HG03520 (cell line): ENCODE measurements at regions not wholly inside any gene's neighbourhood (a gene's known extent, or its start where the extent isn't known, plus 50 kb on each side); places are given as distances from the start of the nearest gene placed in this dataset.
A peak's percentile ranks its signal among the peaks of the same experiment; 100 is the strongest.

Experiments
- ATAC-seq: cut with Tn5 transposase; IDR thresholded peaks from one replicate; pipeline ENCODE4 v1.9.1; 2021; ENCODE audit warnings: mild to moderate bottlenecking, moderate library complexity; ENCODE audit not compliant: unreplicated experiment

DNA sequence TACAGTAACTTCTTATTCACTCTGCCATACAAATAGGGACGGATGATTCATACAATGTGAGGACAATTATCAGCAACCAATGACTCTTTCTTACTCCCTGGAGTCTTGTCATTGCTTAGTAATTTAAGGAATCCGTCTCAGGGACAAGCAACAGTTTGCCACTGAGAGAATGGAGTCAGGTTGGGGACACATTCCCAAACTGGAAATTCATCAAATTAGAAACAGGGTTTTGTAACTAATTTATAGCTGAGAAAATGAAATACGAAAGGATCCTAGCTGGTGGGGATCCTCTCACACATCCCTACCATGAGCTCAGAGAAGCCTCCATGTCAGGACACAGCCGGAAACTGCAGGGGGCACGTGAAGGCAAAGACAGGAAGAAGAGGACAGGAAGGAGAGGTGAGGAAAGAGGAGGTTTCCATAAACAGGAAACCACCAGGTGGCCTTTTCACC is 50.4 kb upstream of the KDR start:
- no peak for ATAC-seq

DNA sequence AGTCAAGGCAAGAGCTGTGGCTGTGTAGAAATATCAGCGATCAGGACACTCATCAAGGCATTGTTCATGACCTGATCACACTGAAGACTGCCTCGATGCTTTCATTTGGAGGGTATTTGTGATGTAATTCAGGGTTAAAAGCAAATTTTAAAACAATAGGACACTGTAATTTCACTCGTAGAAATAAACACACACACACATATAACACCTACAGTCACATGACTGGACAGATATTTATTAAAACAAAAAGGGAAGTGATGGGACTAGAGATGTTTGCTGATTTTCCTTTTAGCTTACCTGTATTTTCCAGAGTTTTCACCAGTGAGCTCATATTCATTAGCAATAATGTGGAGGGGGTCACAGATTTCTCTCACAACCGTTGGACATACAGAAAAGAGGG is 51.1 kb upstream of the KDR start:
- ATAC-seq: no peak

DNA sequence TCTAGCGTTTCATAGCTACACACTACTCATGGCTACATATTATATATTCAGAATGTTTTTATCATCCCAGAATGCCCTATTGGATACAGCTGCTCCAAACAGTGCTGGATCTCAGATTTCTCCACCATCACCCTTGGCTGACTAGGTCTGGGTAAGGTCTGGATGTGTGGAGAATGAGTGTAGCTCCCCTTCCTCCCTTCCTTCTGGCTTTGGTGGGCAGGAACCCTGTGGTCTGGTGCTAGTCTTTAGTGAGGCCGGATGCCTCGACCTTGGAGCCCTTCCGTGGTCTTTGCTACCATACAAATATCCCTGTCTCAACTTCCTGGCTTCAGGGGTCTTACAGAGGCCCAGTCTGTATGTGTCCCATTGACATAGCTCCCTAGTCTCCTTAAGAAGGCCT is 52.1 kb upstream of the KDR start:
- no peak for ATAC-seq

DNA sequence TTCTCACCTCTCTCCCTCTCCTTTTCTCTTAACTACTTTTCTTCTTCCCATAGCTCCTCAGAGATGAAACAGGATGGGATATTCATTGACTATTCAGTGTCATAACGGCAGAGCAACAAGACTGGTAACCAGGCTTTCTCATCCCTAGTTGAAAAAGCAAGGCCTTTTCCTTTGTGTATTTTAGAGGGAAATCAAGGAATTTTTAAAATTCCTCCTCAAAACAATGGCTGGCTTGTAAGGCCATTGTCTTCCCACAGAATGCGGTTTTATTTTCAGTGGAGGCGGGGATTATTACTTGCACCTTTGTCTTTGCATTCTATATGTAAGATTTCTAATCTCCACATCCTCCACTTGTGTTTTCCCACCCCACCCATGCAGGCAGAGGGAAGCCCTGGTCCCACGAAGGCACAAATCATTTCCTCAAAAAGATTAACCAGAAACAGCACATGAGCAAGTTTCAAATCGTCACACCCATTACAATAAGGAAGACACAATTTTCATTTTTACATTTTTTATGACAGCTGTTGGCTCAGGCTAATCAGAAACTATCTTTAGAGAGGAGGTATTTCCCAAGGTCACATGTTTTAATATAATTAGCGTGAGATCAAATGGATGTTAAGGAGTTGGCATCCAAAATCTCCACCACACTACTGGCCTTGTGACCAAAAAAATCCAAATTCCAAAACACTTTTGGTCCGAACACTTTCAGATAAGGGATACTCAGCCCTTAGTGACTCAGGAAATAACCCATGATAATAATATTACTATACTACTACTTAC is 53.0 kb upstream of the KDR start:
- no peak for ATAC-seq

DNA sequence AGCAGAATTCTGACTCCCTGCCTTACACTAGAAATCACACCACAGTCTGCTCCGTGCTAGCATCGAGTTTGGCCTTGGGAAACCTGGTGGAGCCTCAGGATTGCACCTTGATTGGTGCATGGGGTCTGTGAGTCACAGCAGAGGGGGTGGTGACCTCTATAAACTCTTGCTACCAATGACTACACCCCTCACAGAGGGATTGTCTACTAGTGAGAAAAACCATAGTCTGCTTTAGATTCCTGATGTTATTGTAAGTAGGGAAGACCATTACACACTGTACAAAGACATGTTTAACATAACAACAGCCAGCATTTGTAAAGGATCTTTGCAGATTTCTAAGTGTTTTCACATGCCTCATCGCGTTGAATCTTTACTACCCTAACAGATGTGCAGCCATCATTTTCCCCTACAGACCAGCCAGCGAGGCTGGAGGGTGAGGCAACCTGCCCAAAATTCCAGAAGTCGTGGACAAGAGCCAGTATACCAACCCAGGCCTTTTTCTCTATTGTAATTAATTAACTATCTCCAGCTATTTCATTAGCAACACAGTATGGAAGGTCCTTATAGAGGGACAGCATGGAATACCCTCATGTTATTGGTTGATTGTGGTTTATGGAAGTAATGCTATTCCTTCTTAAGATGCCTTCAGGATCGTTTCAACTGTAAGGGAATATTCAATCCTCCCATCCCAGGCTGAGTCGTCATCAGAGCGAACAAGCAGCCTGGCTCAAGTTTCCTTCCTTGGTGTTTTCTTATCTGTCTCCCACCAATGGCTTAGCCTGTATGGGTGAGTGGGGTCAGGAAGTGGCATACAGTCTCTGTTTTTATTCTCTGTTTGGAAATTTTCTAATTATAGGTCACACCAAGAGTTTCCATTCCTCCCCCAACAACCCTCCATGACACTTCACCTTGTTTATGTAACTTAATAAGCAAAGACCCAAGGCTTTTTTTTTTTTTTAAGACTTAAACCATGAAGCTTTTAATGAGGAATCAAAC is 55.9 kb upstream of the KDR start:
- no peak for ATAC-seq

DNA sequence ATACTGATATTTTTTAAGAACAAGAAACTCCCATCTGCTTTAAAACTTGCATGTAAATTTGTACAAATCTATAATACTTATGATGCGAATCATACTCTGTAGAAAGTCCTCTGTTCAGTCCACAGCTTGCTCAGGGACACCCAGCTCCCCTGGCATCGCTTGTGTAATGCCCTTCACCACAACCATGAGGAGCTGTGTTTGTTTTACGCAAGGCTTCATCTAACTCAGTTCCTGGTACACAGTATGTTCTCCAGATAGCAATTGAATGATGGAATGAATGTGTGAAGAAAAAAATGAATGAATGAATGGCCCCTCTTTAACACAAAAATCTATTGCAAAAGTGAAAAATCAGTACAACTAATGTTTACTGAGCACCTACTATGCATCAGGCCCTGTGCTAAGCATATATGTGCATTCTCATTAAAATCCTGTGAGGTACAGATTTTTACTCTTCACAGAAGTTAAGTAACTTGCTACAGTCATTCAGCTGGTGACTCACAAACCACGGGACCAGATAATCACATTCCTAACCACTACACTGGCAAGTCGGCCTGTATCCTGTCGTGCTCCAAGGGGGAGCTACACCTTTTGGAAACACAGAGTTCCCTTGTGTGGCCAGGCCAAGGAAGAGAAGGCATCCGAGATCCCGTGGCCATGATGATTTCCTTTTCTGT is 58.7 kb upstream of the KDR start:
- ATAC-seq: no peak

DNA sequence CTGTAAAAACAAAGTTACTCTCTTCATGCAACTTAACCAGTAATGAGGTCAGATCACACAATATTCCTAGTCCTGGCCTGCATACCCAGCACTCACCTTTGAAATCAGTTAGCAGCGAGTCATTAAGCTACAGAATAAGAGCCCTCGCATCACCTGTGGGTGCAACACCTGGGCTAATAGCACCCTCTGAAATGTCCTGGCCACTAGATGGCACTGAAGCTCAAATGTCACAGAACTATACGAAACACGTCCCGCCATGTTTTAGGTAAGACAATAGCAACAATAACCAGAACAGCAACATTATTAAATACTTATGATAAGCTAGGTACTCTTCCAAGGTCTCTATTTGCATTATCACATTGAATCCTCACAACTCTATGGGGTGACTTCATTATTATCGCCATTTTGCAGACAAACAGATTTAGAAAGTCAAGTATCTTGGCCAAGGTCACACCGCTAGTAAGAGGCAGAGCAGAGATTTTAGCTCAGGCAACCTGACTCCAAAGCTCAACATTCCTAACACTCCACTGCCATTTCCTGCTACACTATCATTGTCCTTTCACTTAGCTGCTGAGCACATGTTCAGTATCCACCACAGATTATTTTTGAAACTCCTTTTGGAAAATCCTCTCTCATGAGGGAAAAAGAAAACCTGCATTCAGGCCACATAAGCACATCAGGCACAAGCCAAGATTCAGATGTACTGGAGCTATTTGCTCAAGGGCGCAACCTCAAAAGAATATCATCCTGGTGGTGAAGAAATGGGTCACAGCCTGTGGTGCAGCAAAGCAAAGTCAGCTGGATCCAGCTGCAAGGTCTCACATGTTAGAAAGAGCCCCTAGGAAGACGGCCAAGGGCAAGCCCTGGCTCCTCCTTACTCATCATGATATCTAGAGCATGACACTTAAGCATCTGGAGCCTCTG is 59.5 kb upstream of the KDR start:
- ATAC-seq: peak; percentile 60

DNA sequence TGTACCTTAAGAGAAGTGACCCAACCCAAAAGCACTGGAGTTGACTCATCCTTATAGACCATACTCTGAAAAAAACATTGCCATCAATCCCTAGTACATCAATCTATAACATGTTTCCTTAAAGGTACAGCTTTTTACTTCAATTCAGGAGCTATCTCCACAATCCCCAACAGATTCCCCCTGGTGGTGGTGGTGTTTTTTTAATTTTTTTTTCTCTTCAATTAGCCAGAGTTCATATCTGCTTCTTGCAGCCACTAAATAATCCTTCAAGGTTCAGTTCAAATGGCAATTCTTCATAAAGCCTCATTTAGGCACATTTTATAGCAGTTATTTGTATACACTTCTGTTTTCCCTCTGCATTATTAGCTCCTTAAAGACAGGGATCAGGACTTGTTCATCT is 60.7 kb upstream of the KDR start:
- no peak for ATAC-seq

DNA sequence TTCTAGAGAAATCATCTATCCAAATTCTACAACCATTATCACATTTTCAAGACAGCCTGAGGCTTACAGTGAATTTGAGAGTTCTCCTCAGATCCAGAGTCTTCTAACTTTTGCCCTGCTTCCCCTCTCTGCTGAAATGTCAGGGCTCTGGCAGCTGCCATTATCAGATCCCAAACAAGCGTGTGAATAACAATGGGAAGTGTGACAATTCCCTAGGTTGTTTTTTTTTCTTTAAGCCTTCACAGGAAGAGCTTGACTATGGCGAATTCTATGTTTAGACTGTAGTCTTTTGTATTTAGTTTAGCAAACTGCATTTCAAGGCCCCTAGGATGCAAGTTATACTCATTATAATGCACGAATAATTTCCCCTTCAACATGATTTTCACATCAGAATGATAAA is 61.3 kb upstream of the KDR start:
- no peak for ATAC-seq

DNA sequence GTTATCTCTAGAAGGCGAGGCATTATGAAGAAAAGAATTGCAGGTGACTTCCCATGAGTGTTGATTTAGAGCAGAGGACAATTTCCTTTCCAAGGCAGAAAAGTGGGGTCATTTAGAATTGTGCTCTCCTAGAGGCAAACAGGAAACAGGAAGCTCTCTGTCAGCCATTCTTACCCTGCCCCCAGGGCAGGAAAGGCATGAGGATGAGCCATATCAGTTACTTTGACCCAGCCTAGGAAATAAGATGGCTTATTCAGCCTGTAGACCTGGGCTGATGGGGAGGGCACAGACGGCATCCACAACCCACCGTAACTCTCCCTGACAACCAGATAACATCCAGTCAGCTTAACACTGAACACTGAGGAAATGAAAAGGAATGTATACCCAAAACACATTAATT is 88.8 kb upstream of the KDR start:
- ATAC-seq: no peak

DNA sequence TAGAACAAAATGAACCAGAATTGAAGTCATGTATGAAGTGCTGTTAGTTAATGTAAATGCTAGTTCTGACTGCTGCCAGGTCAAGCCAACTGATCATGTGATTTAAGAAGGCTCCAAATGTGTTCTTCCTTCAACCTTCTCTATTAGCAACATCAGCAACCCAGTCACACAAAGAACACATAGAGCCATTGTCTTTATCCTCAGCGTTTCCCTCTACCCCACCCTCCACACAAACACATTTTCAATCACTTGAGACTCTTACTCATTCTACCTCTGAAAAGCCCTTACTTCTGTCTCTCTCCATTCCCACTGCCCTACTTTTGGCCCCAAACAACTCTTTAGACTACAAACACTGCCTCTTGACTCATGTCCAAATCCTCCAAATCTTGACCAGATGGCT is 89.7 kb upstream of the KDR start:
- no peak for ATAC-seq

DNA sequence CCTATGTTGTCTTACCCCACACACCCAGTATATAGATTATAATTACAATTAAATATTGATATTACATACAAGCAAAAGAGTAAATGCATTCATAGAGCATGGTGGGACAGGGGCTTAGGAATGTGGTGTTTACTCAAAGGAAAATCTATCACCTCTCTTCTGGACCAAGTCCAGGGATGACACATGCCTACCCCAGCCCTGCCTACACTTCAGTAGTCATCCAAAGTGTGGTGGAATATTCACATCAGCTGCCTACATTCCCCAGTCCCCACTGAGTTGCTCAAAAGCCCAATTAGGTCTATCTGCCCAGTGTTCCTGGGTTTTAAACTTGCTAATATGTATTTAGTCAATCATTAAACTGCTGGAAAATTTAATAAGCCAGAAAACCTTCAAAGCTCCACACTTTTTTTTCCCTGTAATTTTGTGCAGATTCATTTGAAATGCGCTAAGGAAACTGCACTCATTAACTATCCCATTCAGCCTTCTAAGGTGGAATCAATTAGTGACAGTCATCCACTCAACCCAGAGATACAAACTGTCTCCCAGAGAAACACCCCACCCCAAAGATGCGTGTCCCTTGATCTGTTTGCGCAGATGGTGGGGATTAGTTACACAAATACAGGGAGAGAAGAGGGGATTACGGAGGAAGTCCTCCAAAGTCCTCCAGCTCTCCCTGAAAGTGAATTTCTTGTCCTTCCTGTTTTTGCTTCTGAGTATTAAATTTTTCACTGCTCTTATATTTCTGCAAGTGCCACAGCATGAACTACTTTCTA is 91.7 kb upstream of the KDR start:
- ATAC-seq: no peak

DNA sequence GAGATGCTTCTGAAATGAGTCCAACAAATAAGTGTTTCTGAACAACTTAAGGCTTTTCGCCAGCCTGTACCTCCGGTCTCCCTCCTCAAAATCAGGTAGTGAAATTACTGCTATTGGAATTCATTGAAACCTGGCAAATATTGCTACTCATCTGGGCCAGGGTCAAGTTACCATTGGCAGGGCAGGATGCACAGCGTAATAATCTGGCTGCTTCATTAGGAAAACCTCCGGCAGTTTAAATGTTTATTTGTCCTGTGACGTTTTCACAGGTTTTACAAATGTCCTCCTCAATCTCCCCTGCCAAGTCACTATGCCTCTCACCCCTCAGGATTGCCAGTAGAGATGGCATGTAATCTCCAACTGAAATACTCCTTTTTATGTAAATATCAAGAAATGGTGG is 92.6 kb upstream of the KDR start:
- ATAC-seq: no peak

DNA sequence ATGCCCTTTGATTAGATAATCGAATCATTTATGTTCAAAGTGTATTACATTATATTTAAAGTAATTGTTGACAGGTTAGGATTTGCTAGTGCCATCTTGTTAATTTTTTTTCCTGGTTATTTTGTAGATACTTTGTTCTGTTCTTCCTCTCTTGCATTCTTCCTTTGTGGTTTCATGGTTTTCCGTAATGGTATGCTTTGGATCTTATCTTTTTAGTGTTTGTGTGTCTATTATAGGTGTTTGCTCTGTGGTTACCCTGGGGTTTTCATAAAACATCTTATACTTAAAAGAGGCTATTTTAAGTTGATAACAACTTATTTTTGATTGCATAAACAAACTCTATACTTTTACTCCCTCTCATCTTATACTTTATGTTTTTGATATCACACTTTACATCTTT is 108.2 kb upstream of the SRD5A3 start:
- ATAC-seq: no peak

DNA sequence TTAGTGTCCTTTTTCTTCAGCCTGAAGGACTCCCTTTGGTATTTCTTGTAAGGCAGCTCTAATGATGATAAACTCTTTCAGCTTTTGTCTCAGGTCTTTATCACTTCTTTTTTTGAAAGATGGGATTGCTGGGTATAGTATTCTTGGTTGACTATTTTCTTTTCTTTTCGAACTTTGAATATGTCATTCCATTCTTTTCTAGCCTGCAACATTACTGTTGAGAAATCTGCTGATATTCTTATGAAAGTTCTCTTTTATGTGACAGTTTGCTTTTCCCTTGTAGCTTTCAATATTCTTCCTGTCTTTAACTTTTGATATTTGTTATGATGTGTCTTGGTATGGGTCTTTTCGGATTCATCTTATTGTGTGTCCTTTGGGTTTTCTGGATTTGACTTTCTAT is 107.6 kb upstream of the SRD5A3 start:
- no peak for ATAC-seq

DNA sequence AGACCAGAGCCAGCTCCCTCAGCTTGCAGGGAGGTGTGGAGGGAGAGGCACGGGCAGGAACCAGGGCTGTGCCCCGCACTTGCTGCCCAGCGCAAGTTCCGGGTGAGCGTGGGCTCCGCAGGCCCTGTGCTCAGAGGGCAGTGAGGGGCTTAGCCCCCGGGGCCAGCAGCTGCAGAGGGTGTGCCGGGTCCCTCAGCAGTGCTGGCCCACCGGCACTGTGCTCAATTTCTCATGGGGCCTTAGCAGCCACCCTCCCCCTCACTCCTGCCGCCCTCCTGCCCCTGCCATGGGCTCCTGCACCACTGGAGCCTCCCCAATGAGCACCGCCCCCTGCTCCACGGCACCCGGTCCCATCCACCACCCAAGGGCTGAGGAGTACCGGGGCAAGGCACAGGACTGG is 104.6 kb upstream of the SRD5A3 start:
- no peak for ATAC-seq

DNA sequence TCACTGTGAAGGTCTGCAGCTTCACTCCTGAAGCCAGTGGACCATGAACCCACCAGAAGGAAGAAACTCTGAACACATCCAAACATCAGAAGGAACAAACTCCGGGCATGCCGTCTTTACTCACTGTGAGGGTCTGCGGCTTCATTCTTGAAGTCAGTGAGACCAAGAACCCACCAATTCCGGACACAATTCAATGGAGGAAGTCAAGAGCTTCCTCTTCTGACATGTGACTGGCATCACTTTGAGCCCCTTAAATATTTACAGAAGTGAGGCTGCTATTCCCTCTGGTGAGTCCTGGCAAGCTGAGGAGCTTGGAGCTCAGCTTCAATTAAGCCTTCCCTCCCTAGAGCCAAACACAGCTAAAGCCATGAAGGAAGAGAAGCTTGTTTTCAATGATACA is 103.5 kb upstream of the SRD5A3 start:
- no peak for ATAC-seq

DNA sequence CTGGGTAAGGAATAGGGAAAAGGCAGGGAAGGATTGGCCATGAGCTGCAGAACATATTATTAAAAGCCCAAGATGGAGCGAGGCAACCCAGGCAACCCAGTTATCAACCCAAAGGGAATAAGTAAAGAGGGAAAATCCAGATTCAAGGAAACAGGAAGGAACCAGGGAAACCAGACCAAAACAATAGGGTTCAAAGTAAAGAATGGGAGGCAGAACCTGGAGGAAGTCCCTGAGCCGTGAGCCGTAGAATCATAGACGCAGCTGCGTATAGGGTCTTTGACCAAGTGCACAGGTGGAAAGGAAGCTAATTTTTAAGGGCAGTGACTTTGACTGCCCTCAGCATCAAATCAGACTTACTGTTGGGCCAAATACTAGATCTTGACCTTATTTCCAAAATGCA is 98.5 kb upstream of the SRD5A3 start:
- no peak for ATAC-seq

DNA sequence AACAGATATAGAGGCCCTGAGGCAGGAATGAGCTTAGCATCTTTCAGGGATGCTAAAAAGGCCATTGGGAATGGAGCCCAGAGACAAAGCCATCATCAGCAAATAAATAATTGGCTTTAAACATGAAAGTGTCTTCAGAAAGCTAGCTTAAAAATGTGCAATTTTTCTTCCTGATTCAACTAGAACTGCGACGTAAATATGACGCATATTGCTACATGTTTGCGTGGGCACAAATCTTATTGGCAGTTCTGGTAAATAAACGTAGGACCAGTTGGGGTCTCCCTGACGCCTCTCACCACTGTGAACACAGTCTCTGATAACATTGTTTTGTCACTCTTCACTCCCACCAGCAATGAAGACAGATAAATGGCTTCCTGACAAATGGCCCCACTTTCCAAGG is 97.3 kb upstream of the SRD5A3 start:
- ATAC-seq: no peak

DNA sequence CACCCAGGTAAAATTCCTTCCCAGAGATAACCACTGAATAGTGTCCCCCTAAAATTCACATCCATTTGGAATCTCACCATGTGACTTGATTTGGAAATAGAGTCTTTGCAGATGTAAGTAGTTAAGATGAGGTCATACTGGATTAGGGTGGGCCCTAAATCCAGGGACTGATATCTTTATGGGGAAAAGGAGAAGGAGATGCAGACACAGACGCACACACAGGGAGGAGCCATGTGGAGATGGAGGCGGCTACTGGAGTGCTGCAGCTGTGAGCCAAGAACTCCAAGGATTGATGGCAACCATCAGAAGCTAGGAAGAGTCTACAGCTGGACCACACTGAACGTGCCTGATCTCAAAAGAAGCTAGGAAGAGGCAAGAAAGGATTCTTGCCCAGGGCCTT is 96.6 kb upstream of the SRD5A3 start:
- no peak for ATAC-seq
